Osteoblast (primary cell): ENCODE measurements at regions not wholly inside any gene's neighbourhood (a gene's known extent, or its start where the extent isn't known, plus 50 kb on each side); places are given as distances from the start of the nearest gene placed in this dataset.
A peak's percentile ranks its signal among the peaks of the same experiment; 100 is the strongest.

Experiments used
- DNase-seq: peaks from one replicate; pipeline ENCODE4 v3.0.0; 2011; ENCODE audit warnings: low spot score, mixed read lengths; ENCODE audit not compliant: insufficient read length; ENCODE audit errors: missing footprints
- H2AFZ ChIP-seq: 2 replicates; pipeline ENCODE4 v1.6.0; 2011; ENCODE audit warnings: mild to moderate bottlenecking, low read length
- H3K27ac ChIP-seq: 2 replicates; pipeline ENCODE4 v1.5.1; 2011; ENCODE audit warnings: mild to moderate bottlenecking, low read depth, low read length, moderate library complexity
- H3K27me3 ChIP-seq: 2 replicates; pipeline ENCODE4 v1.6.0; 2012; ENCODE audit warnings: mild to moderate bottlenecking, control low read depth, inconsistent platforms, low read length, moderate library complexity; ENCODE audit not compliant: insufficient read depth
- H3K36me3 ChIP-seq: 2 replicates; pipeline ENCODE4 v1.5.1; 2011; ENCODE audit warnings: mild to moderate bottlenecking, low read length, control low read depth, moderate library complexity; ENCODE audit not compliant: insufficient read depth
- H3K4me1 ChIP-seq: 2 replicates; pipeline ENCODE4 v1.5.1; 2011; ENCODE audit warnings: mild to moderate bottlenecking, low read length, control low read depth, moderate library complexity; ENCODE audit not compliant: insufficient read depth
- H3K4me2 ChIP-seq: 2 replicates; pipeline ENCODE4 v1.6.0; 2011; ENCODE audit warnings: mild to moderate bottlenecking, low read length; ENCODE audit not compliant: insufficient read depth
- H3K4me3 ChIP-seq: fragments of 200-600 bp; sonication (generic); 3 replicates; pipeline ENCODE4 v1.5.1; 2012; ENCODE audit warnings: mild to moderate bottlenecking, low read length, inconsistent platforms; ENCODE audit not compliant: insufficient read depth
- H3K79me2 ChIP-seq: 2 replicates; pipeline ENCODE4 v1.6.0; 2012; ENCODE audit warnings: mild to moderate bottlenecking, low read length, control low read depth, inconsistent platforms; ENCODE audit not compliant: insufficient read depth
- H3K9me3 ChIP-seq: 2 replicates; pipeline ENCODE4 v1.5.1; 2011; ENCODE audit warnings: low read depth, low read length, control low read depth
- H4K20me1 ChIP-seq: 2 replicates; pipeline ENCODE4 v1.6.0; 2012; ENCODE audit warnings: mild to moderate bottlenecking, low read length, control low read depth; ENCODE audit not compliant: insufficient read depth
- CTCF ChIP-seq: IDR thresholded peaks from 2 replicates; pipeline ENCODE4 v1.5.1; 2011; ENCODE audit warnings: mild to moderate bottlenecking, low read depth, low read length, moderate library complexity; ENCODE audit errors: extremely low read depth

- no peak overlapping the region for H3K4me2 ChIP-seq
- H3K79me2 ChIP-seq = no peaks in the 10 kb centered on the region
- H3K36me3 ChIP-seq = no peaks in the 10 kb centered on the region
- no peak for DNase-seq
- no peak overlapping the region for H3K27ac ChIP-seq
- no peak overlapping the region for H3K4me3 ChIP-seq
- H4K20me1 ChIP-seq = no peaks in the 10 kb centered on the region
- H2AFZ ChIP-seq = no peak overlapping the region
- no peaks in the 10 kb centered on the region for H3K9me3 ChIP-seq
- H3K27me3 ChIP-seq = no peaks in the 10 kb centered on the region
- no peak for TF ChIP-seq CTCF
- no peaks in the 10 kb centered on the region for H3K4me1 ChIP-seq
These were observed 903.9 kb upstream of the ZEB2 start for GRCh38 chr2:145423809-145424208.

GRCh38 chr2:145422576-145422975 is 902.7 kb upstream of the ZEB2 start:
- Histone ChIP-seq H4K20me1 (no peaks in the 10 kb centered on the region), H3K27ac (no peak overlapping the region), H3K27me3 (no peaks in the 10 kb centered on the region), H3K4me1 (no peaks in the 10 kb centered on the region), H3K79me2 (no peaks in the 10 kb centered on the region), H3K4me2 (no peak overlapping the region), H3K9me3 (no peaks in the 10 kb centered on the region), H3K4me3 (no peak overlapping the region), H2AFZ (no peak overlapping the region), H3K36me3 (no peaks in the 10 kb centered on the region)
- TF ChIP-seq CTCF = no peak
- DNase-seq = no peak

GRCh38 chr2:145421841-145422240 is 901.9 kb upstream of the ZEB2 start:
- Histone ChIP-seq H3K27ac (no peak overlapping the region), H2AFZ (no peak overlapping the region), H3K4me1 (no peaks in the 10 kb centered on the region), H4K20me1 (no peaks in the 10 kb centered on the region), H3K9me3 (no peaks in the 10 kb centered on the region), H3K36me3 (no peaks in the 10 kb centered on the region), H3K27me3 (no peaks in the 10 kb centered on the region), H3K4me2 (no peak overlapping the region), H3K4me3 (no peak overlapping the region), H3K79me2 (no peaks in the 10 kb centered on the region)
- DNase-seq = no peak
- TF ChIP-seq CTCF = no peak

- Histone ChIP-seq H3K79me2 (no peaks in the 10 kb centered on the region), H3K36me3 (no peaks in the 10 kb centered on the region), H3K27ac (no peak overlapping the region), H3K4me3 (no peak overlapping the region), H3K27me3 (no peaks in the 10 kb centered on the region), H2AFZ (no peak overlapping the region), H4K20me1 (no peaks in the 10 kb centered on the region), H3K4me1 (no peaks in the 10 kb centered on the region), H3K9me3 (no peaks in the 10 kb centered on the region), H3K4me2 (no peak overlapping the region)
- peak; percentile 0 for DNase-seq
- no peak for TF ChIP-seq CTCF
These were observed 896.7 kb upstream of the ZEB2 start for GRCh38 chr2:145416640-145417039.
